PC-3 (cell line): ENCODE measurements at regions not wholly inside any gene's neighbourhood (a gene's known extent, or its start where the extent isn't known, plus 50 kb on each side); places are given as distances from the start of the nearest gene placed in this dataset.

Experiments used
- ATAC-seq: fragments of 200-7000 bp; cut with Tn5 transposase; 2 replicates; pipeline ENCODE4 v1.9.1; 2020; ENCODE audit warnings: mild to moderate bottlenecking, moderate library complexity
- BruUV-seq: library from RNA; stranded (reverse); fragments of 400-500 nt; replicated peaks from 2 replicates; lab custom pipeline; 2021; lab: Mats Ljungman, UMichigan
- CTCF ChIA-PET: fragments of 300-600 bp; sonication (Branson Sonifier 250); formaldehyde crosslinking; loops from one replicate; lab custom pipeline; 2022; ENCODE audit warnings: antibody characterized with exemption; lab: Charles Lee
- POLR2A ChIA-PET: fragments of 300-600 bp; sonication (Branson Sonifier 250); formaldehyde crosslinking; loops from one replicate; lab custom pipeline; 2022; ENCODE audit warnings: antibody characterized with exemption; ENCODE audit not compliant: unreplicated experiment; lab: Charles Lee
- DNase-seq: peaks from one replicate; pipeline ENCODE4 v3.0.0-alpha.2; 2015
- H2AFZ ChIP-seq: fragments of 300-600 bp; sonication (generic); 2 replicates; pipeline ENCODE4 v1.6.0; 2016; ENCODE audit warnings: antibody characterized with exemption, low read length
- H3F3A ChIP-seq: fragments of 300-600 bp; sonication (generic); one replicate; pipeline ENCODE4 v1.6.0; 2017; ENCODE audit warnings: antibody characterized with exemption, low read length, control low read depth, mild to moderate bottlenecking; ENCODE audit not compliant: unreplicated experiment
- H3K27ac ChIP-seq: fragments of 300-600 bp; sonication (generic); 2 replicates; pipeline ENCODE4 v1.5.1; 2016; ENCODE audit warnings: mild to moderate bottlenecking, low read length
- H3K27me3 ChIP-seq: fragments of 300-600 bp; sonication (generic); 2 replicates; pipeline ENCODE4 v1.6.1; 2016; ENCODE audit warnings: low read length, mixed read lengths
- H3K36me3 ChIP-seq: fragments of 300-600 bp; sonication (generic); 2 replicates; pipeline ENCODE4 v1.6.1; 2016; ENCODE audit warnings: low read depth, mixed run types, low read length, mixed read lengths
- H3K4me1 ChIP-seq: fragments of 300-600 bp; sonication (generic); 2 replicates; pipeline ENCODE4 v1.5.1; 2016; ENCODE audit warnings: low read length; ENCODE audit not compliant: insufficient read depth
- H3K4me2 ChIP-seq: fragments of 300-600 bp; sonication (generic); 2 replicates; pipeline ENCODE4 v1.6.0; 2016; ENCODE audit warnings: low read length
- H3K4me3 ChIP-seq: fragments of 300-600 bp; sonication (generic); 2 replicates; pipeline ENCODE4 v1.5.1; 2016; ENCODE audit warnings: mild to moderate bottlenecking, low read length, mixed read lengths
- H3K79me2 ChIP-seq: fragments of 300-600 bp; sonication (generic); 2 replicates; pipeline ENCODE4 v1.6.1; 2017; ENCODE audit warnings: low read length, mixed read lengths
- H3K9ac ChIP-seq: fragments of 300-600 bp; sonication (generic); 2 replicates; pipeline ENCODE4 v1.6.0; 2016; ENCODE audit warnings: mild to moderate bottlenecking, low read length
- H3K9me2 ChIP-seq: fragments of 300-600 bp; sonication (generic); replicated peaks from 2 replicates; pipeline ENCODE4 v1.6.1; 2016; ENCODE audit warnings: mixed run types, low read length, mixed read lengths
- H3K9me3 ChIP-seq: fragments of 300-600 bp; sonication (generic); 2 replicates; pipeline ENCODE4 v1.6.1; 2016; ENCODE audit warnings: low read length, mixed read lengths
- H4K20me1 ChIP-seq: fragments of 300-600 bp; sonication (generic); 2 replicates; pipeline ENCODE4 v1.6.1; 2016; ENCODE audit warnings: low read length, mixed read lengths
- CTCF ChIP-seq: fragments of 300-600 bp; sonication (generic); conservative IDR thresholded peaks from 2 replicates; pipeline ENCODE4 v1.5.1; 2017; ENCODE audit warnings: antibody characterized with exemption, low read depth, mild to moderate bottlenecking, low read length
- EZH2 ChIP-seq: fragments of 300-600 bp; sonication (generic); IDR thresholded peaks from one replicate; pipeline ENCODE4 v1.6.1; 2017; ENCODE audit warnings: antibody characterized with exemption, mild to moderate bottlenecking, low read length; ENCODE audit not compliant: unreplicated experiment
- EZH2phosphoT487 ChIP-seq: fragments of 300-600 bp; sonication (generic); IDR thresholded peaks from 2 replicates; pipeline ENCODE4 v1.6.1; 2018; ENCODE audit warnings: mild to moderate bottlenecking, antibody characterized with exemption, low read length, borderline replicate concordance
- intact Hi-C: fragments of 100-400 bp; cut with micrococcal nuclease; formaldehyde crosslinking; loops from 2 replicates; pipeline ENCODE4 v1.9.0; 2023

DNA sequence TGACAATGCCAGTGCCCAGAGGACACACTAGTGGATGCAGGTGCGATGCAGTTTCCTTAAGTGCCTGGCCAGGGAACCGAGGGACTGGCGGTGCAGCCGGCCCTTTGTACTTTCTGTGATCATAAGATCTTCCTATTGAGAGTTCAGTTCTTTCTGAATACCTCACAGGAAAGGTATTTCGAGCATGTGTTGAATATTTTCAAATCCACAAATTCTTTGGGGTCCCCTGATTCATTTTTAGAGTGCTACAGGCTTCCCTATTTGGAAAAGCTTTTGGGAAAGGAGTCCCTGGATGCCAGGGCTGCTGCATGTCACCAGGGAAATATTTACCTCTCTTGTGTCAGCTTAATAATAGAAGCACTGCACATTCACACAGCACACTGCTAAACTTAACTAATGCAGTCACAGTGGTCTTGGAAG is 281.5 kb downstream of the GADD45G start:
- no peaks in the 10 kb centered on the region for H3K4me1 ChIP-seq
- no peaks in the 10 kb centered on the region for H3K36me3 ChIP-seq
- H3K9me3 ChIP-seq, result no peaks in the 10 kb centered on the region
- H3K79me2 ChIP-seq, result no peaks in the 10 kb centered on the region
- no peak overlapping the region for H3K4me2 ChIP-seq
- POLR2A ChIA-PET, result no interaction called here
- no peaks in the 10 kb centered on the region for H3K27me3 ChIP-seq
- H3K9me2 ChIP-seq, result no peaks in the 10 kb centered on the region
- no peaks in the 10 kb centered on the region for H3F3A ChIP-seq
- CTCF ChIA-PET, result no interaction called here
- no TSS peak for BruUV-seq
- no peak overlapping the region for H3K4me3 ChIP-seq
- no peaks in the 10 kb centered on the region for H4K20me1 ChIP-seq
- no peak overlapping the region for H3K27ac ChIP-seq
- H2AFZ ChIP-seq, result no peak overlapping the region
- no peak for TF ChIP-seq EZH2
- TF ChIP-seq EZH2phosphoT487, result no peak
- no peak for TF ChIP-seq CTCF
- intact Hi-C loops, result no loop called here
- no peak for ATAC-seq
- no peak overlapping the region for H3K9ac ChIP-seq
- DNase-seq, result no peak

GRCh38 chr9:89887286-89887685 is 282.5 kb downstream of the GADD45G start:
- Histone ChIP-seq H3K9ac (no peak overlapping the region), H3K4me3 (no peak overlapping the region), H3F3A (no peaks in the 10 kb centered on the region), H3K4me1 (no peaks in the 10 kb centered on the region), H3K4me2 (no peak overlapping the region), H3K27ac (no peak overlapping the region), H3K79me2 (no peaks in the 10 kb centered on the region), H3K36me3 (no peaks in the 10 kb centered on the region), H2AFZ (no peak overlapping the region), H3K27me3 (no peaks in the 10 kb centered on the region), H3K9me3 (no peaks in the 10 kb centered on the region), H3K9me2 (no peaks in the 10 kb centered on the region), H4K20me1 (no peaks in the 10 kb centered on the region)
- ChIA-PET CTCF (no interaction called here), POLR2A (no interaction called here)
- ATAC-seq, result no peak
- intact Hi-C loops, result no loop called here
- DNase-seq, result no peak
- no TSS peak for BruUV-seq
- no peak for TF ChIP-seq EZH2

- Histone ChIP-seq H2AFZ (no peak overlapping the region), H3F3A (no peaks in the 10 kb centered on the region), H3K9me3 (no peaks in the 10 kb centered on the region), H3K36me3 (no peaks in the 10 kb centered on the region), H3K4me3 (no peak overlapping the region), H3K9me2 (no peaks in the 10 kb centered on the region), H4K20me1 (no peaks in the 10 kb centered on the region), H3K4me1 (no peaks in the 10 kb centered on the region), H3K27me3 (no peaks in the 10 kb centered on the region), H3K4me2 (no peak overlapping the region), H3K9ac (no peak overlapping the region), H3K79me2 (no peaks in the 10 kb centered on the region), H3K27ac (no peak overlapping the region)
- ATAC-seq (no peak), DNase-seq (no peak)
- no TSS peak for BruUV-seq
- POLR2A ChIA-PET, result no interaction called here
- intact Hi-C loops, result no loop called here
- CTCF ChIA-PET, result no interaction called here
- no peak for TF ChIP-seq EZH2
- TF ChIP-seq CTCF, result no peak
- no peak for TF ChIP-seq EZH2phosphoT487
Measured at GRCh38 chr9:89888233-89888632, 283.4 kb downstream of the GADD45G start.
